H1 (cell line): ENCODE measurements at regions not wholly inside any gene's neighbourhood (a gene's known extent, or its start where the extent isn't known, plus 50 kb on each side); places are given as distances from the start of the nearest gene placed in this dataset.

ENCODE experiments used
- CTCF ChIP-seq, 3 experiments: IDR thresholded peaks; 1 replicate in 2 of 3; 2 replicates in 1 of 3; pipeline versions ENCODE4 v1.5.1 to v1.6.1; 2011; ENCODE audit warnings: low read length in 3 of 3, mild to moderate bottlenecking in 3 of 3, inconsistent platforms in 2 of 3, low read depth in 1 of 3, moderate library complexity in 1 of 3; ENCODE audit not compliant: insufficient read depth in 1 of 3; ENCODE audit errors: control extremely low read depth in 1 of 3
- SIX5 ChIP-seq: IDR thresholded peaks from 2 replicates; pipeline ENCODE4 v1.6.1; 2011; ENCODE audit warnings: mild to moderate bottlenecking, low read depth, low read length
- TF ChIP-seq, protein P1 (sequence below): IDR thresholded peaks from 2 replicates; pipeline ENCODE4 v1.6.1; 2012; ENCODE audit warnings: inconsistent platforms

DNA sequence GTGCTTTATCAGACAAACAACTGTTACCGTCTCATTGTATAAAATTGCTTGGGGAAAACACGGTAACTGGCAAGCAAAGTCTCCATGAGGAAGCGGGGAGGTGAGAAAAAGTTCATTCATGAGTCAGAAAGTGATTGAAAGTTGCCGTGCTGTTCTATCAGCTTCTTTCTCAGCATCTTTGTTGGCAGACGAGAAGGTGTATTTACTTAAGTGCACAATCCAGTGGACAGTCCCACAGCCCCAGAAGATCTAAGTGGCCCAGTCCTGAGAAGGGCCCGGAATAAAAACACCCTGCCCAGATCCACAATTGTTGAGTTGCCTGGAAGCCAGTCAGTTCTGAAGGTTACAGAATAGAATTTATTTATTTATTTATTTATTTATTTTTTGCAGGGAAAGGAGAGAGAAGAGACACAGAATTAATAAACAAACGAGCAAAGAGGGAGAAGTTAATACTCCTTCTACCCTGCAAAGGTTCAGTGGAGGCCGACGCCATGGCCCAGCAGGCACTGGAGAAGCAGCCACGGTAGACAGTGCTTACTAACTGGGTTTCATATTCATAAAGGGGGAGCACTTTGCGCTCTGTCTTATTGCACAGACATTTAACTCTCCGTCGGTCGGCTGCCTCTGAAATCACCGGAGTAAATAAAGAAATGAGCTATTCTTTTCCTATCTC lies 676.0 kb upstream of the SALL3 start (continued):
- TF ChIP-seq CTCF (IDR thresholded peaks at IDR 0.05; ENCODE audit: control extremely low read depth in 1 of 3, insufficient read depth in 1 of 3, low read depth in 1 of 3, low read length in 3 of 3) = no peak
- TF ChIP-seq, protein P1, sequence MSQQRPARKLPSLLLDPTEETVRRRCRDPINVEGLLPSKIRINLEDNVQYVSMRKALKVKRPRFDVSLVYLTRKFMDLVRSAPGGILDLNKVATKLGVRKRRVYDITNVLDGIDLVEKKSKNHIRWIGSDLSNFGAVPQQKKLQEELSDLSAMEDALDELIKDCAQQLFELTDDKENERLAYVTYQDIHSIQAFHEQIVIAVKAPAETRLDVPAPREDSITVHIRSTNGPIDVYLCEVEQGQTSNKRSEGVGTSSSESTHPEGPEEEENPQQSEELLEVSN = no peak
- TF ChIP-seq SIX5 = no peak
